ENCODE measurements at regions not wholly inside any gene's neighbourhood (a gene's known extent, or its start where the extent isn't known, plus 50 kb on each side); places are given as distances from the start of the nearest gene placed in this dataset.

DNA sequence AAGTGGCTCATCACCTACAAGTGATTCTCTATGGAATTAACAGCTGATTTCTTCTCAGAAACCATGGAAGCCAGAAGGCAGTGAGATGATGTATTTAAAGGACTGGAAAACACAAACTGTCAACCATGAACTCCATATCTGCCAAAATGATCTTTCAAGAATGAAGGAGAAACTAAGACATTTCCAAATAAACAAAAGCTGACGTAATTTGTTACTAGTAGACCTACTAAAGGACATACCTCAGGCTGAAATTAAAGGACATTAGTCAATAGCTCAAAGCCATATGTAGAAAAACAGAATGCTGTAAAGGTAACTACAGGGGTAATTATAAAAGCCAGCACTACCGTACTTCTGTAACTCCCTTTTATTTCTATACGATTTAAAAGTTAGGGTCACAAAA lies 129.4 kb upstream of the TMEM45B start:
- Histone ChIP-seq H3K27me3 (ENCODE audit: low read length) (no peaks in the 10 kb centered on the region), H3K4me3 (ENCODE audit: insufficient read depth, low read length, poor library complexity, severe bottlenecking) (no peak overlapping the region), H2AFZ (ENCODE audit: low read depth, low read length, severe bottlenecking) (no peak overlapping the region), H3K9me2 (replicated peaks; ENCODE audit: insufficient read depth, low read length) (no peaks in the 10 kb centered on the region), H3K9me3 (ENCODE audit: insufficient read depth, low read length) (no peaks in the 10 kb centered on the region), H3K9ac (ENCODE audit: low read length) (no peak overlapping the region), H3K36me3 (ENCODE audit: low read length) (no peaks in the 10 kb centered on the region), H4K20me1 (ENCODE audit: low read depth, low read length) (no peaks in the 10 kb centered on the region), H3K4me2 (ENCODE audit: low read depth, low read length, poor library complexity, severe bottlenecking) (no peak overlapping the region), H3F3A (ENCODE audit: insufficient read depth) (no peaks in the 10 kb centered on the region), H3K27ac (ENCODE audit: low read depth, low read length) (no peak overlapping the region), H3K79me2 (ENCODE audit: insufficient read depth, low read length) (no peaks in the 10 kb centered on the region)
- no peak for TF ChIP-seq EZH2phosphoT487 (conservative IDR thresholded peaks at IDR 0.05; ENCODE audit: low read length)
- TF ChIP-seq, protein P1, sequence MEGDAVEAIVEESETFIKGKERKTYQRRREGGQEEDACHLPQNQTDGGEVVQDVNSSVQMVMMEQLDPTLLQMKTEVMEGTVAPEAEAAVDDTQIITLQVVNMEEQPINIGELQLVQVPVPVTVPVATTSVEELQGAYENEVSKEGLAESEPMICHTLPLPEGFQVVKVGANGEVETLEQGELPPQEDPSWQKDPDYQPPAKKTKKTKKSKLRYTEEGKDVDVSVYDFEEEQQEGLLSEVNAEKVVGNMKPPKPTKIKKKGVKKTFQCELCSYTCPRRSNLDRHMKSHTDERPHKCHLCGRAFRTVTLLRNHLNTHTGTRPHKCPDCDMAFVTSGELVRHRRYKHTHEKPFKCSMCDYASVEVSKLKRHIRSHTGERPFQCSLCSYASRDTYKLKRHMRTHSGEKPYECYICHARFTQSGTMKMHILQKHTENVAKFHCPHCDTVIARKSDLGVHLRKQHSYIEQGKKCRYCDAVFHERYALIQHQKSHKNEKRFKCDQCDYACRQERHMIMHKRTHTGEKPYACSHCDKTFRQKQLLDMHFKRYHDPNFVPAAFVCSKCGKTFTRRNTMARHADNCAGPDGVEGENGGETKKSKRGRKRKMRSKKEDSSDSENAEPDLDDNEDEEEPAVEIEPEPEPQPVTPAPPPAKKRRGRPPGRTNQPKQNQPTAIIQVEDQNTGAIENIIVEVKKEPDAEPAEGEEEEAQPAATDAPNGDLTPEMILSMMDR (IDR thresholded peaks at IDR 0.05; ENCODE audit: insufficient read depth, low read length, poor library complexity, severe bottlenecking), result no peak

DNA sequence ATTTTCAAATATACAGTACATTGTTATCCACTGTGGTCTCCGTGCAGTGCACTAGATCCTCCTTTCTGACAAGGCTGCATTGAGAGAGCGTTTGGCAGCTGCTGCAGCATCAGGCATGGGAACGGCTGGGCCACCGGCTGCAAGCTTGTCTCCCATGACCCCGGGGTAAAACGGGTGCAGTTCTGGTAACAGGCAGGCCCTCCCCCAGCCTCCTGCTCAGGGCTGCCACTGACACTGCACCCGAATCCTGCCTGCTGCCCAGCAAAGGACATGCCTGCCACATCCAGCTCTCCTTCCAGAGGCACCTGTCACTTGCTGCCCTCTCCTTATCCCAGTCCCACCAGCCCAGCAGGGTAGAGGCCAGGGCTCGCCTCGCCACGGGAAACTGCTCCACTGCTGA lies 124.5 kb upstream of the TMEM45B start:
- Histone ChIP-seq H3K9me3 (ENCODE audit: insufficient read depth, low read length) (no peaks in the 10 kb centered on the region), H2AFZ (ENCODE audit: low read depth, low read length, severe bottlenecking) (no peak overlapping the region), H3K4me2 (ENCODE audit: low read depth, low read length, poor library complexity, severe bottlenecking) (no peak overlapping the region), H3K9me2 (replicated peaks; ENCODE audit: insufficient read depth, low read length) (no peaks in the 10 kb centered on the region), H3F3A (ENCODE audit: insufficient read depth) (no peaks in the 10 kb centered on the region), H4K20me1 (ENCODE audit: low read depth, low read length) (no peaks in the 10 kb centered on the region), H3K36me3 (ENCODE audit: low read length) (no peaks in the 10 kb centered on the region), H3K27ac (ENCODE audit: low read depth, low read length) (no peak overlapping the region), H3K9ac (ENCODE audit: low read length) (no peak overlapping the region), H3K4me3 (ENCODE audit: insufficient read depth, low read length, poor library complexity, severe bottlenecking) (no peak overlapping the region), H3K79me2 (ENCODE audit: insufficient read depth, low read length) (no peaks in the 10 kb centered on the region), H3K27me3 (ENCODE audit: low read length) (no peaks in the 10 kb centered on the region)
- TF ChIP-seq, protein P1 (IDR thresholded peaks at IDR 0.05; ENCODE audit: insufficient read depth, low read length, poor library complexity, severe bottlenecking), result no peak

DNA sequence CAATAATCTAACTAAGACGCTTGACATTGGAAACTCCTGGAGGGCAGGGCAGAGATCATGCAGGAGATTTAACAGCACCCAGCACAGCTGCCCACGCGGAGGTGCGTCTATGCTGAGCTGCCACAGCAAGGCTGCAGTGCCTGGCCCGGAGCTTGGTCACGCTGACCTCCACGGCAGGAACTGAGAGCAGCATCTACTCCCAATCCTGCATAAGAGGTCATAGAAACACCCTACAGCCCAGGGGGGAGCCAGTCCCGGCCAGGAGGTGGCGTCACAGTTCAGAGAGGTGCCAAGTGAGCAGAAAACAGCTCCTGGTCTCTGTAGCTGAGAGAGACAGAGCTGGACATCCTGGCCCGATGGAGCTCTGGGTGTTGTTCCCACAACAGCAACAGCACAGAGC lies 121.1 kb upstream of the TMEM45B start:
- Histone ChIP-seq H3K27me3 (ENCODE audit: low read length) (no peaks in the 10 kb centered on the region), H3K36me3 (ENCODE audit: low read length) (no peaks in the 10 kb centered on the region), H3K79me2 (ENCODE audit: insufficient read depth, low read length) (no peaks in the 10 kb centered on the region), H3K9ac (ENCODE audit: low read length) (no peak overlapping the region), H3F3A (ENCODE audit: insufficient read depth) (no peaks in the 10 kb centered on the region), H4K20me1 (ENCODE audit: low read depth, low read length) (no peaks in the 10 kb centered on the region), H3K27ac (ENCODE audit: low read depth, low read length) (no peak overlapping the region), H3K9me2 (replicated peaks; ENCODE audit: insufficient read depth, low read length) (no peaks in the 10 kb centered on the region), H3K4me3 (ENCODE audit: insufficient read depth, low read length, poor library complexity, severe bottlenecking) (no peak overlapping the region), H2AFZ (ENCODE audit: low read depth, low read length, severe bottlenecking) (no peak overlapping the region), H3K9me3 (ENCODE audit: insufficient read depth, low read length) (no peaks in the 10 kb centered on the region), H3K4me2 (ENCODE audit: low read depth, low read length, poor library complexity, severe bottlenecking) (no peak overlapping the region)
- TF ChIP-seq EZH2phosphoT487 (conservative IDR thresholded peaks at IDR 0.05; ENCODE audit: low read length), result no peak
- TF ChIP-seq, protein P1 (IDR thresholded peaks at IDR 0.05; ENCODE audit: insufficient read depth, low read length, poor library complexity, severe bottlenecking), result no peak

DNA sequence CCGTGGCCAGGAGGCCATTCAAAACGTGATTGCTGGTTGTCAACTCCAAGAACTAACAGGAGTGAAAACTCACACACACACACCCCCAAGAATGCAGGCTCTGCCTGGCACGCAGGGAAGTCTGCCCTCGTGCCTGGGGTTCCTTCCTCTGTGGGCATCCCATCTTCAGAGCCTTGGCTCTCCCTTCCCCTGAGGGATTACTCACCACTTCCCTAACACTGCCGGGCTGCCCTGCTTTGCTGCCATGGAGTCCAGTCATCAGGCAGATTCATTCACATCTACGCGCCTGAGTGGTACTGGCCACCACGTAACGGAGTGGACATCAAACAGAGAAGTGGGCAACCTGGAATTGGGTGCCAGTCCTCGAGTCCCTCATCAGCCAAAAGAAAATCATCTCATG lies 120.7 kb upstream of the TMEM45B start:
- H3K79me2 ChIP-seq (ENCODE audit: insufficient read depth, low read length), result no peaks in the 10 kb centered on the region
- H3K9me2 ChIP-seq (replicated peaks; ENCODE audit: insufficient read depth, low read length), result no peaks in the 10 kb centered on the region
- no peak overlapping the region for H3K4me2 ChIP-seq (ENCODE audit: low read depth, low read length, poor library complexity, severe bottlenecking)
- H3K36me3 ChIP-seq (ENCODE audit: low read length), result no peaks in the 10 kb centered on the region
- no peaks in the 10 kb centered on the region for H3K27me3 ChIP-seq (ENCODE audit: low read length)
- H3K9ac ChIP-seq (ENCODE audit: low read length), result no peak overlapping the region
- TF ChIP-seq, protein P1 (IDR thresholded peaks at IDR 0.05; ENCODE audit: insufficient read depth, low read length, poor library complexity, severe bottlenecking), result no peak
- TF ChIP-seq EZH2phosphoT487 (conservative IDR thresholded peaks at IDR 0.05; ENCODE audit: low read length), result no peak
- no peaks in the 10 kb centered on the region for H4K20me1 ChIP-seq (ENCODE audit: low read depth, low read length)
- no peak overlapping the region for H2AFZ ChIP-seq (ENCODE audit: low read depth, low read length, severe bottlenecking)
- no peaks in the 10 kb centered on the region for H3F3A ChIP-seq (ENCODE audit: insufficient read depth)
- no peak overlapping the region for H3K27ac ChIP-seq (ENCODE audit: low read depth, low read length)
- H3K4me3 ChIP-seq (ENCODE audit: insufficient read depth, low read length, poor library complexity, severe bottlenecking), result no peak overlapping the region
- no peaks in the 10 kb centered on the region for H3K9me3 ChIP-seq (ENCODE audit: insufficient read depth, low read length)

All from SU-DHL-6 (cell line).